ENCODE measurements at regions not wholly inside any gene's neighbourhood (a gene's known extent, or its start where the extent isn't known, plus 50 kb on each side); places are given as distances from the start of the nearest gene placed in this dataset.
"Not testable (repeated sequence)": the region's sequence is repeated elsewhere in the genome, so short reads cannot be mapped to it uniquely, and the experiment has no call there.

GRCh38 chr10:44725404-44725803 lies 185.7 kb upstream of the TMEM72 start:
- H3K4me1 Mint-ChIP-seq, result peaks cover 29 to 40% (median 38%) of the 10 kb centered on the region in 3 donors
- H3K9me3 Mint-ChIP-seq, result peaks cover 6 to 37% (median 11%) of the 10 kb centered on the region in 7 donors
- H3K36me3 Mint-ChIP-seq, result peaks cover 3 to 12% of the 10 kb centered on the region in 2 donors
- DNase-seq (peak; percentile 14), ATAC-seq (ENCODE audit: low read depth in 2 of 2) (peak; percentile 76 to 79)
- peak overlapping the region in 2 of 6 donors; percentile 1 to 74 for H3K27ac Mint-ChIP-seq
- peak overlapping the region in 7 of 8 donors; percentile 6 to 76 (median 68) for H3K4me3 Mint-ChIP-seq
- peaks cover 3 to 13% (median 9%) of the 10 kb centered on the region in 3 donors for H3K27me3 Mint-ChIP-seq

- H3K36me3 Mint-ChIP-seq, result peaks cover 5 to 8% of the 10 kb centered on the region in 2 donors
- DNase-seq (no peak), ATAC-seq (ENCODE audit: low read depth in 2 of 2) (no peak)
- H3K27ac Mint-ChIP-seq, result no peak overlapping the region
- H3K9me3 Mint-ChIP-seq, result peaks cover 5 to 62% (median 16%) of the 10 kb centered on the region in 7 donors
- H3K27me3 Mint-ChIP-seq, result peaks cover 4 to 13% (median 11%) of the 10 kb centered on the region in 3 donors
- peaks cover 0 to 2% (median 0%) of the 10 kb centered on the region in 3 donors for H3K4me1 Mint-ChIP-seq
- H3K4me3 Mint-ChIP-seq, result no peak overlapping the region
Observed at GRCh38 chr10:44731283-44731682, 179.9 kb upstream of the TMEM72 start.

GRCh38 chr10:44733501-44734488 lies 177.3 kb upstream of the TMEM72 start:
- no peak for DNase-seq
- peak overlapping the region in 1 of 8 donors; percentile 29 for H3K4me3 Mint-ChIP-seq
- peaks cover 5 to 41% (median 11%) of the 10 kb centered on the region in 7 donors for H3K9me3 Mint-ChIP-seq
- H3K36me3 Mint-ChIP-seq, result peaks cover 5 to 8% of the 10 kb centered on the region in 2 donors
- ATAC-seq (ENCODE audit: low read depth in 2 of 2), result no peak
- H3K27me3 Mint-ChIP-seq, result peaks cover 20 to 37% (median 34%) of the 10 kb centered on the region in 3 donors
- H3K27ac Mint-ChIP-seq, result no peak overlapping the region
- H3K4me1 Mint-ChIP-seq, result no peaks in the 10 kb centered on the region

GRCh38 chr10:44742248-44742647 lies 168.9 kb upstream of the TMEM72 start:
- DNase-seq (no peak), ATAC-seq (ENCODE audit: low read depth in 2 of 2) (no peak)
- H3K36me3 Mint-ChIP-seq, result no peaks in the 10 kb centered on the region
- no peak overlapping the region for H3K4me3 Mint-ChIP-seq
- no peak overlapping the region for H3K27ac Mint-ChIP-seq
- H3K4me1 Mint-ChIP-seq, result peaks cover 0 to 3% (median 0%) of the 10 kb centered on the region in 3 donors
- peaks cover 19 to 24% (median 24%) of the 10 kb centered on the region in 3 donors for H3K27me3 Mint-ChIP-seq
- H3K9me3 Mint-ChIP-seq, result peaks cover 0 to under 1% (median 0%) of the 10 kb centered on the region in 7 donors

- ATAC-seq (ENCODE audit: low read depth in 2 of 2), result no peak
- H3K9me3 Mint-ChIP-seq, result peaks cover 0 to 10% (median 4%) of the 10 kb centered on the region in 7 donors
- no peak overlapping the region for H3K27ac Mint-ChIP-seq
- H3K27me3 Mint-ChIP-seq, result peaks cover 6 to 21% (median 16%) of the 10 kb centered on the region in 3 donors
- H3K4me1 Mint-ChIP-seq, result peaks cover 0 to 3% (median 0%) of the 10 kb centered on the region in 3 donors
- no peak for DNase-seq
- no peaks in the 10 kb centered on the region for H3K36me3 Mint-ChIP-seq
- no peak overlapping the region for H3K4me3 Mint-ChIP-seq
Observed at GRCh38 chr10:44743535-44743934, 167.6 kb upstream of the TMEM72 start.

GRCh38 chr10:44745920-44746319 lies 165.2 kb upstream of the TMEM72 start:
- Mint-ChIP-seq H3K27me3 (peaks cover 7 to 19% (median 11%) of the 10 kb centered on the region in 3 donors), H3K9me3 (peaks cover 0 to 17% (median 4%) of the 10 kb centered on the region in 7 donors), H3K27ac (no peak overlapping the region), H3K36me3 (no peaks in the 10 kb centered on the region), H3K4me3 (no peak overlapping the region), H3K4me1 (peaks cover 0 to 3% (median 0%) of the 10 kb centered on the region in 3 donors)
- no peak for ATAC-seq (ENCODE audit: low read depth in 2 of 2)
- no peak for DNase-seq

- DNase-seq (no peak), ATAC-seq (ENCODE audit: low read depth in 2 of 2) (no peak)
- no peaks in the 10 kb centered on the region for H3K36me3 Mint-ChIP-seq
- H3K27ac Mint-ChIP-seq, result no peak overlapping the region
- peaks cover 0 to 17% (median 4%) of the 10 kb centered on the region in 7 donors for H3K9me3 Mint-ChIP-seq
- no peak overlapping the region for H3K4me3 Mint-ChIP-seq
- peaks cover 0 to 3% (median 0%) of the 10 kb centered on the region in 3 donors for H3K4me1 Mint-ChIP-seq
- peaks cover 7 to 13% (median 11%) of the 10 kb centered on the region in 3 donors for H3K27me3 Mint-ChIP-seq
Observed at GRCh38 chr10:44747593-44748172, 163.5 kb upstream of the TMEM72 start.

GRCh38 chr10:44749151-44749550 lies 162.0 kb upstream of the TMEM72 start:
- peaks cover 0 to 17% (median 5%) of the 10 kb centered on the region in 7 donors for H3K9me3 Mint-ChIP-seq
- no peak overlapping the region for H3K4me3 Mint-ChIP-seq
- no peaks in the 10 kb centered on the region for H3K36me3 Mint-ChIP-seq
- H3K27ac Mint-ChIP-seq, result no peak overlapping the region
- H3K27me3 Mint-ChIP-seq, result peaks cover 7 to 18% (median 11%) of the 10 kb centered on the region in 3 donors
- DNase-seq (no peak), ATAC-seq (ENCODE audit: low read depth in 2 of 2) (no peak)
- peaks cover 0 to 3% (median 0%) of the 10 kb centered on the region in 3 donors for H3K4me1 Mint-ChIP-seq

GRCh38 chr10:44752451-44753441 lies 158.4 kb upstream of the TMEM72 start:
- H3K27ac Mint-ChIP-seq, result no peak overlapping the region
- ATAC-seq (ENCODE audit: low read depth in 2 of 2), result no peak

GRCh38 chr10:44754355-44754754 lies 156.8 kb upstream of the TMEM72 start:
- peaks cover 11 to 24% (median 19%) of the 10 kb centered on the region in 3 donors for H3K27me3 Mint-ChIP-seq
- not testable (repeated sequence) for H3K4me1 Mint-ChIP-seq; H3K27ac Mint-ChIP-seq; H3K36me3 Mint-ChIP-seq; DNase-seq; H3K9me3 Mint-ChIP-seq; ATAC-seq (ENCODE audit: low read depth in 2 of 2); H3K4me3 Mint-ChIP-seq

More at GRCh38 chr10:44752451-44753441, 158.4 kb upstream of the TMEM72 start:
- Mint-ChIP-seq H3K27me3 (peaks cover 13 to 23% (median 20%) of the 10 kb centered on the region in 3 donors), H3K4me1 (no peaks in the 10 kb centered on the region), H3K9me3 (peaks cover 0 to 15% (median 8%) of the 10 kb centered on the region in 7 donors), H3K4me3 (no peak overlapping the region), H3K36me3 (no peaks in the 10 kb centered on the region)
- DNase-seq, result no peak

GRCh38 chr10:44755481-44755880 lies 155.7 kb upstream of the TMEM72 start:
- Mint-ChIP-seq H3K9me3 (peaks cover 0 to 6% (median 3%) of the 10 kb centered on the region in 7 donors), H3K4me1 (no peaks in the 10 kb centered on the region), H3K27me3 (peaks cover 12 to 24% (median 19%) of the 10 kb centered on the region in 3 donors), H3K36me3 (no peaks in the 10 kb centered on the region), H3K4me3 (no peak overlapping the region), H3K27ac (no peak overlapping the region)
- no peak for ATAC-seq (ENCODE audit: low read depth in 2 of 2)
- DNase-seq, result no peak

GRCh38 chr10:44756216-44756615 lies 154.9 kb upstream of the TMEM72 start:
- peaks cover 12 to 24% (median 19%) of the 10 kb centered on the region in 3 donors for H3K27me3 Mint-ChIP-seq
- ATAC-seq (ENCODE audit: low read depth in 2 of 2) (no peak), DNase-seq (no peak)
- no peak overlapping the region for H3K27ac Mint-ChIP-seq
- H3K4me3 Mint-ChIP-seq, result no peak overlapping the region
- no peaks in the 10 kb centered on the region for H3K36me3 Mint-ChIP-seq
- H3K9me3 Mint-ChIP-seq, result peaks cover 0 to 6% (median 3%) of the 10 kb centered on the region in 7 donors
- no peaks in the 10 kb centered on the region for H3K4me1 Mint-ChIP-seq

All from naive B cell (primary cell).